Breast epithelium (tissue), 4 donors: ENCODE measurements at regions not wholly inside any gene's neighbourhood (a gene's known extent, or its start where the extent isn't known, plus 50 kb on each side); places are given as distances from the start of the nearest gene placed in this dataset.

Experiments used
- DNase-seq, 2 donors: peaks; one replicate each; pipeline ENCODE4 v3.0.0-alpha.2; 2019; ENCODE audit warnings: low spot score in 2 of 2
- H3K27ac ChIP-seq, 2 donors: fragments of 200-600 bp; sonication (generic) in 1 of 2; one replicate each; pipeline ENCODE4 v1.5.1; 2016 to 2019; ENCODE audit warnings: mild to moderate bottlenecking in 1 of 2
- H3K27me3 ChIP-seq, 2 donors: fragments of 200-600 bp; sonication (generic) in 1 of 2; one replicate each; pipeline versions ENCODE4 v1.5.1 to v1.6.0; 2017 to 2019; ENCODE audit warnings: control low read depth in 1 of 2, mild to moderate bottlenecking in 1 of 2
- H3K36me3 ChIP-seq: fragments of 200-600 bp; one replicate; pipeline ENCODE4 v1.5.1; 2019
- H3K4me1 ChIP-seq, 2 donors: fragments of 200-600 bp; sonication (generic); one replicate each; pipeline ENCODE4 v1.5.1; 2016 to 2019; ENCODE audit warnings: control low read depth in 1 of 2
- H3K4me3 ChIP-seq, 3 donors: fragments of 200-600 bp; sonication (generic); 1 replicate in 2 of 3; 2 replicates in 1 of 3; pipeline ENCODE4 v1.5.1; 2016 to 2019; ENCODE audit warnings: mild to moderate bottlenecking in 3 of 3, moderate library complexity in 2 of 3
- H3K9me3 ChIP-seq, 2 donors: fragments of 200-600 bp; sonication (generic) in 1 of 2; one replicate each; pipeline ENCODE4 v1.5.1; 2016 to 2019; ENCODE audit warnings: control low read depth in 1 of 2
- POLR2A ChIP-seq: fragments of 450-650 bp; IDR thresholded peaks from one replicate; pipeline ENCODE4 v1.6.1; 2016; ENCODE audit warnings: antibody characterized with exemption, mild to moderate bottlenecking, moderate library complexity
- POLR2AphosphoS5 ChIP-seq, 3 donors: sonication (generic); formaldehyde crosslinking; IDR thresholded peaks; one replicate each; pipeline ENCODE4 v1.6.1; 2017; ENCODE audit warnings: antibody characterized with exemption in 3 of 3
- intact Hi-C: fragments of 100-400 bp; cut with DNase I; formaldehyde crosslinking; loops from one replicate; pipeline ENCODE4 v1.15.1; 2023; ENCODE audit warnings: low total_unique reads
- TF ChIP-seq, protein P1 (sequence below), 3 donors: fragments of 450-650 bp; IDR thresholded peaks; one replicate each; pipeline ENCODE4 v1.5.1; 2016 to 2017; ENCODE audit warnings: antibody characterized with exemption in 3 of 3, mild to moderate bottlenecking in 3 of 3, moderate library complexity in 3 of 3

DNA sequence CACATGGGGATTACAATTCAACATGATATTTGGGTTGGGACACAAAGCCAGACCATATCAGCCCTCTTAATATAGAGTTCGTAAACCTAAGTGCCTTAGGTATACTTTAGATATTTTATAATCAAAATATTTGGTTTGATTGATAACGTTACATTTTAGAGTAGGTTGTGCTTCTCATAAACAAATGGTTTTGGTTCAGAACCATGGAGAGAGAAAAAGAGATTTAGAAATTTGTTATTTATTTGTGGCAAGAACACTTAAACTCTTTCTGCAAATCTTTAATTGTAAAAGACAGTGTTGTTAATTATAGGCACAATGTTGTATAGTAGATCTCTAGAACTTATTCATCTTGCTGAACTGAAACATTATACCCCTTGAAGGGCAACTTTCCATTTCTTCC, 298.8 kb downstream of the TENT4A start:
- intact Hi-C loops: no loop called here

DNA sequence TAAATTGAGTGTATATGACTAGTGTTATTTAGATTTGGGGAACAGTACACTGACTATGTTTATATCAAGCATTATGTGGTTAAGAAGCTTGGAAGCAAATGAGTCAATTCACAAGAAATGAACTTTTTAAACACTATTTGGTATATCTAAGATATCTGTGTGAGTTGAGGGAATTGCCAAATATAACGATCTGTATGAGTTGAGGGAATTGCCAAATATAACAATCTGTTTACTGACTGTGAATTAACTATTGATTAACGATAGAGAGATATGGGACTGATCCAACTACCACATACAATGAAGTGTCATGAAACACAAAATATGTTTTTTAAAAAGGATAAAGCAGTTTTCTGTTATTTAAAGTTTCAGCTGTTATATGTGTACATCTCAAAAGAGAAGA, 301.4 kb downstream of the TENT4A start:
- no peaks in the 10 kb centered on the region for H3K4me1 ChIP-seq
- H3K4me3 ChIP-seq: no peak overlapping the region
- no peaks in the 10 kb centered on the region for H3K36me3 ChIP-seq
- no peak overlapping the region for H3K27ac ChIP-seq
- TF ChIP-seq, protein P1, sequence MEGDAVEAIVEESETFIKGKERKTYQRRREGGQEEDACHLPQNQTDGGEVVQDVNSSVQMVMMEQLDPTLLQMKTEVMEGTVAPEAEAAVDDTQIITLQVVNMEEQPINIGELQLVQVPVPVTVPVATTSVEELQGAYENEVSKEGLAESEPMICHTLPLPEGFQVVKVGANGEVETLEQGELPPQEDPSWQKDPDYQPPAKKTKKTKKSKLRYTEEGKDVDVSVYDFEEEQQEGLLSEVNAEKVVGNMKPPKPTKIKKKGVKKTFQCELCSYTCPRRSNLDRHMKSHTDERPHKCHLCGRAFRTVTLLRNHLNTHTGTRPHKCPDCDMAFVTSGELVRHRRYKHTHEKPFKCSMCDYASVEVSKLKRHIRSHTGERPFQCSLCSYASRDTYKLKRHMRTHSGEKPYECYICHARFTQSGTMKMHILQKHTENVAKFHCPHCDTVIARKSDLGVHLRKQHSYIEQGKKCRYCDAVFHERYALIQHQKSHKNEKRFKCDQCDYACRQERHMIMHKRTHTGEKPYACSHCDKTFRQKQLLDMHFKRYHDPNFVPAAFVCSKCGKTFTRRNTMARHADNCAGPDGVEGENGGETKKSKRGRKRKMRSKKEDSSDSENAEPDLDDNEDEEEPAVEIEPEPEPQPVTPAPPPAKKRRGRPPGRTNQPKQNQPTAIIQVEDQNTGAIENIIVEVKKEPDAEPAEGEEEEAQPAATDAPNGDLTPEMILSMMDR (IDR thresholded peaks at IDR 0.05): no peak
- no peak for TF ChIP-seq POLR2AphosphoS5 (IDR thresholded peaks at IDR 0.05)
- TF ChIP-seq POLR2A: no peak
- intact Hi-C loops: no loop called here
- peaks cover 0 to 11% of the 10 kb centered on the region in 2 donors for H3K9me3 ChIP-seq
- DNase-seq: no peak
- H3K27me3 ChIP-seq: no peaks in the 10 kb centered on the region

More for the DNA sequence above, 298.8 kb downstream of the TENT4A start:
- Histone ChIP-seq H3K27ac (no peak overlapping the region), H3K4me3 (no peak overlapping the region), H3K27me3 (no peaks in the 10 kb centered on the region), H3K36me3 (no peaks in the 10 kb centered on the region), H3K4me1 (no peaks in the 10 kb centered on the region), H3K9me3 (no peaks in the 10 kb centered on the region)
- DNase-seq: no peak
- TF ChIP-seq, protein P1 (IDR thresholded peaks at IDR 0.05): no peak
- no peak for TF ChIP-seq POLR2AphosphoS5 (IDR thresholded peaks at IDR 0.05)
- no peak for TF ChIP-seq POLR2A

DNA sequence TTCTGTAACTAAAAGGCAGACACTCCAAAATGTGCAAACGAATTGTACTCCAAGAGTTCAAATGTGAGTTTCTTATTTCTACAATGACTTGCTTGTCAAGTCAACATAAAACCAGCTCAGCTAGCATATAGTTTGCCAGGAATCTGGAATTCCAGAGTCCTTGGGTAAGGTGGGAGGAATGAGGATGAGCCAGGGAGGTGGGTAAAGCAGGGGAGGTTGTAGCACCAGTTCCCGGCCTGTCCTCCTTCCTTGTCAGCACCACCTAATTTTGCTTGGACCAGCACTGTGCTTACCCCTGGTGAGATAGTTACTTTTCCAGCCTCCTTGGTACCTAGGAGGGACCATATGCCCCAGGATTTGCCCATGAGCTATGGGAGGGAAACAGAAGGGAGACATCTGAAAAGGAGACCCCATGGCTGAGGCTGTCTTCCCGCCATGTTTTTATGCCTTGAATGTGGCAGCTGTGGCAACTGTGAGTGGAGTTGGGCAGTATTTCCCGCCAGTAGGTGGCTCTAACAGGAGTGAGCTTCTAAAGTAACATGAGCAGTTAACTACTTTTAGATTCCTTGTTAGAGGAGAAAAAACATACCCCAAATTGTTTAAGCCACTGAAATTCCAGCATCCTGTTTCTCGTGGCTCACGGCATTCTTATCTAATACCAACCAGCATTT, 302.5 kb downstream of the TENT4A start:
- no peaks in the 10 kb centered on the region for H3K4me1 ChIP-seq
- H3K27ac ChIP-seq: no peak overlapping the region
- H3K9me3 ChIP-seq: peaks cover 3 to 20% of the 10 kb centered on the region in 2 donors
- H3K27me3 ChIP-seq: no peaks in the 10 kb centered on the region
- H3K4me3 ChIP-seq: no peak overlapping the region
- TF ChIP-seq, protein P1 (IDR thresholded peaks at IDR 0.05): no peak
- TF ChIP-seq POLR2A: no peak
- no peak for TF ChIP-seq POLR2AphosphoS5 (IDR thresholded peaks at IDR 0.05)
- H3K36me3 ChIP-seq: no peaks in the 10 kb centered on the region
- intact Hi-C loops: no loop called here
- DNase-seq: no peak

DNA sequence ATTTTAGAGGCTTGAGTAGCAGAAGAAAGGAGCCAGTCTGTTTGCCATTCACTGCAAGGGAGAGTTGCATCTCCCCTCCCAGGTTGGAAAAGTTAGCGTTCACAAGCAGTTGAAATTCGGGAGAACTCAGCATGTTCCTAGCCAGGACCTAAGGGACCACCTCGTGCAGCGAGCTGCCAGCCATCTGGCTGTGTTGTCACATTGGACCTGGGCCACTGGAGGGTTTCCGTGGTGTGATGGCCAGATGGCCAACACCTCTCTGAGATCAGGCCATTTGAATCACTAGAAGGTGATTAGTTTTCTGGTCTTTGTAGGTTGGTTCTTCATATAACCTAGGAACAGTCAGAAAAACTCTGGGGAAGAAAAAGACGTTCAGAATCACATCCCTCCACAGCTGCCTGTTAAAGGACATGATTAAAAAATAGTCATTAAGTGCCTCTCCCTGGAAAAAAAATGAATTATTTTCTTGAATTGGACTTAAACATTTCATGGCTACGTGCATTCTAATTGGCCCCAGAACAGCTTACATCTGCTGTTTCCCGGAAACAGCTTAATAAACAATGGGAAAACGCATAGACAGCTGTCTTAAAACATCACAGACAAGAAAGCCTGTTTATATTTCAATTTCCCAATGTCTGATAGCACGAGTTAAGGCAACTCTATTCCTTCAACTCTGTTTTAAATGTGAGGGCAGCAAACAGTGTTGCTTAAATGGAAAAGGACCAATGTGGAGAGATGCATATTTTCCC, 303.9 kb downstream of the TENT4A start:
- TF ChIP-seq POLR2AphosphoS5 (IDR thresholded peaks at IDR 0.05) (no peak), POLR2A (no peak)
- TF ChIP-seq, protein P1 (IDR thresholded peaks at IDR 0.05): no peak
- Histone ChIP-seq H3K4me3 (no peak overlapping the region), H3K27ac (no peak overlapping the region), H3K36me3 (no peaks in the 10 kb centered on the region), H3K27me3 (no peaks in the 10 kb centered on the region), H3K4me1 (no peaks in the 10 kb centered on the region), H3K9me3 (peaks cover 17 to 35% of the 10 kb centered on the region in 2 donors)
- no peak for DNase-seq
- intact Hi-C loops: no loop called here

DNA sequence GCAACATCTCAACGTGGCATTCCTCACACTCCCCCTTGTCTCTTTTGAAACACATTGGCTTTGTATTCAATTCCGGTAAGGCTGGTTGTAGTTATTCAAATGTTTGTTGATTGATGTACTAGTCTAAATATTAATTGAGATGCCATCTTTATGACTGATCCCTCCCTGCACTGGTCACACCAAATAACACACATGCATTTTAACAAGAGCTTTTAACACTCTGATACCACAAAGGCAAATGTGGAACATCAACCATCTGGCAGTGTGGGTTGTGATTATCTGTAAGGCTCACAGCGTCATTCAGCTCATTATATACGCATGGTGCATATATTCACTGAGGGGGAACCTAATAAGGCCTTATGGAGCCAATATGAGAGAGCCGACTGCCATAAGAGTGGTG, 305.0 kb downstream of the TENT4A start:
- Histone ChIP-seq H3K4me3 (no peak overlapping the region), H3K4me1 (no peaks in the 10 kb centered on the region), H3K36me3 (no peaks in the 10 kb centered on the region), H3K27me3 (no peaks in the 10 kb centered on the region), H3K9me3 (peaks cover 28 to 45% of the 10 kb centered on the region in 2 donors), H3K27ac (no peak overlapping the region)
- no peak for TF ChIP-seq POLR2A
- TF ChIP-seq, protein P1 (IDR thresholded peaks at IDR 0.05): no peak
- DNase-seq: no peak
- intact Hi-C loops: no loop called here
